Suprapubic skin (tissue), 4 donors: ENCODE measurements at regions not wholly inside any gene's neighbourhood (a gene's known extent, or its start where the extent isn't known, plus 50 kb on each side); places are given as distances from the start of the nearest gene placed in this dataset.

ENCODE experiments used
- EP300 ChIP-seq: sonication (generic); formaldehyde crosslinking; IDR thresholded peaks from one replicate; pipeline ENCODE4 v1.6.1; 2017; ENCODE audit warnings: antibody characterized with exemption
- POLR2A ChIP-seq, 2 donors: fragments of 450-650 bp; IDR thresholded peaks; one replicate each; pipeline ENCODE4 v1.6.1; 2017; ENCODE audit warnings: antibody characterized with exemption in 2 of 2, mild to moderate bottlenecking in 2 of 2, moderate library complexity in 2 of 2
- POLR2AphosphoS5 ChIP-seq, 3 donors: sonication (generic); formaldehyde crosslinking; IDR thresholded peaks; one replicate each; pipeline ENCODE4 v1.6.1; 2017; ENCODE audit warnings: antibody characterized with exemption in 3 of 3
- TF ChIP-seq, protein P1 (sequence below), 2 donors: fragments of 200-600 bp in 1 of 2; fragments of 450-650 bp in 1 of 2; sonication (generic) in 1 of 2; IDR thresholded peaks; one replicate each; pipeline ENCODE4 v1.5.1; 2016 to 2019; ENCODE audit warnings: antibody characterized with exemption in 2 of 2, mild to moderate bottlenecking in 1 of 2, moderate library complexity in 1 of 2

DNA sequence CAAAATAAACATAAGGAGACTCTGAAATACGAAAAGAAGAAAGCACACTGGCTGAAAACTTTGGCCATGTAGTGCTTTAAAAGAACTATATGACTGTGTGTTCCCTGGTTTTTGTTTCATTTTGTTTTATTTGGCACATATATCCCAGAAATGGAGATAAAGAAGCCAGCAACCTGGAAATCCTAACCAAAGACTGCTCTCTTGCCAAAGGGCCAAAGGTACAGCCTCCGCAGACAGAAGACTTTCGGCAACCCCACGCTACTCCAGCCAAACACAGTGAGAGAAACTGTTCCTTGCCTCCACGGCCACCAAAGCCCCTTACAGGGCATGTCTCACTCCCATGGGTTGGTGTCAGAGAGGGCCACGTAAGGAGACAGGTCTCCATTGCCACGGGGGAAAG, 381.2 kb upstream of the NETO1 start:
- TF ChIP-seq POLR2A (IDR thresholded peaks at IDR 0.05) (no peak), POLR2AphosphoS5 (IDR thresholded peaks at IDR 0.05) (no peak), EP300 (no peak)
- TF ChIP-seq, protein P1, sequence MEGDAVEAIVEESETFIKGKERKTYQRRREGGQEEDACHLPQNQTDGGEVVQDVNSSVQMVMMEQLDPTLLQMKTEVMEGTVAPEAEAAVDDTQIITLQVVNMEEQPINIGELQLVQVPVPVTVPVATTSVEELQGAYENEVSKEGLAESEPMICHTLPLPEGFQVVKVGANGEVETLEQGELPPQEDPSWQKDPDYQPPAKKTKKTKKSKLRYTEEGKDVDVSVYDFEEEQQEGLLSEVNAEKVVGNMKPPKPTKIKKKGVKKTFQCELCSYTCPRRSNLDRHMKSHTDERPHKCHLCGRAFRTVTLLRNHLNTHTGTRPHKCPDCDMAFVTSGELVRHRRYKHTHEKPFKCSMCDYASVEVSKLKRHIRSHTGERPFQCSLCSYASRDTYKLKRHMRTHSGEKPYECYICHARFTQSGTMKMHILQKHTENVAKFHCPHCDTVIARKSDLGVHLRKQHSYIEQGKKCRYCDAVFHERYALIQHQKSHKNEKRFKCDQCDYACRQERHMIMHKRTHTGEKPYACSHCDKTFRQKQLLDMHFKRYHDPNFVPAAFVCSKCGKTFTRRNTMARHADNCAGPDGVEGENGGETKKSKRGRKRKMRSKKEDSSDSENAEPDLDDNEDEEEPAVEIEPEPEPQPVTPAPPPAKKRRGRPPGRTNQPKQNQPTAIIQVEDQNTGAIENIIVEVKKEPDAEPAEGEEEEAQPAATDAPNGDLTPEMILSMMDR (IDR thresholded peaks at IDR 0.05), result no peak
